Fibroblast of gingiva (primary cell): ENCODE measurements at regions not wholly inside any gene's neighbourhood (a gene's known extent, or its start where the extent isn't known, plus 50 kb on each side); places are given as distances from the start of the nearest gene placed in this dataset.
"Not testable (repeated sequence)": the region's sequence is repeated elsewhere in the genome, so short reads cannot be mapped to it uniquely, and the experiment has no call there.

Source experiments
- DNase-seq: peaks from one replicate; pipeline ENCODE4 v3.0.0-alpha.2; 2011; ENCODE audit warnings: low read depth

DNA sequence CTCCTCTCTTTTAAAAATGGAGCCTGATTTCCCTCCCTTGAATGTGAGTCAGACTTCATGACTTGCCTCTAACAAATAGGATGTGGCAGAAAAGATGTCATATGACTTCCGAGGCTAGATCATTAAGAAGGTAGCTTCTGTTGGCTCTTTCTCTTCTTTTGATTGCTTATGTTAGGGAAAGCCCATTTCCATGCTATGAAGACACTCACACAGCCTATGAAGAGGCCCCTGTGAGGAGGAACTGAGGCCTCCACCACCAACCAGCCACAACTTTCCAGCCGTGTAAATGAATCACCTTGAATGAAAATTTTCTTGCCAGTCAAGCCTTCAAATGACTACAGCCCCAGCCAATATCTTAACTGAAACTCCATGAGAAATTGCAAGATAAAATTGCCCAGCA, 413.4 kb downstream of the TMEM38B start:
- DNase-seq, result no peak

DNA sequence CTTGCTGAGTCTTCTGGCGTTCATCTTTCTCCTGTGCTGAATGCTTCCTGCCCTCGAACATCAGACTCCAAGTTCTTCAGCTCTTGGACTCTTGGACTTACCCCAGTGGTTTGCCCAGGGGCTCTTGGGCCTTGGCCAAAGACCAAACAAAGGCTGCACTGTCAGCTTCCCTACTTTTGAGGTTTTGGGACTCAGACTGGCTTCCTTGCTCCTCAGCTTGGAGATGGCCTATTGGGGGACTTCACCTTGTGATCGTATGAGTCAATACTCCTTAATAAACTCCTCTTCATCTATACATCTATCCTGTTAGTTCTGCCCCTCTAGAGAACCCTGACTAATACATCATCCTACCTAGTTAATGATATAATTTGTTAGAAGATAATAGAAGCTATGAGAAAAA, 415.4 kb downstream of the TMEM38B start:
- not testable (repeated sequence) for DNase-seq

DNA sequence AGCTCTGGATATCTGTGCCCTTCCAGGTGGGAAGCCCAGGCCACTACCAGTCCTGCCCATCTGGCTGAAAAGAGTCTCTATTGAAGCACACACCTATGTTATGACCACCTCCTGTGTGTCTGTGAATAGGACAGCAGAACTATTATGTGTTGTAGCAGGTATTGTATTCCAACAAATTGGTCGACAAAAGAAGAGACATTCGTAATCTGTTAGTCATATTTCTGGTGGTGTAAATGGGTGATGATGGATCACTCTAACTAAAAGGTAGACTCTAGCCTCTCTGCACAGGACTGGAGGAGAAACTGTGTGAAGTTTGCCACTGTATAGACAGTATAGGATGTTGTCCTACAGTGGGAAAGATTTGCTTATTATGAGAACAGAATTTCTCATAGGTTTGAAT, 416.1 kb downstream of the TMEM38B start:
- no peak for DNase-seq

DNA sequence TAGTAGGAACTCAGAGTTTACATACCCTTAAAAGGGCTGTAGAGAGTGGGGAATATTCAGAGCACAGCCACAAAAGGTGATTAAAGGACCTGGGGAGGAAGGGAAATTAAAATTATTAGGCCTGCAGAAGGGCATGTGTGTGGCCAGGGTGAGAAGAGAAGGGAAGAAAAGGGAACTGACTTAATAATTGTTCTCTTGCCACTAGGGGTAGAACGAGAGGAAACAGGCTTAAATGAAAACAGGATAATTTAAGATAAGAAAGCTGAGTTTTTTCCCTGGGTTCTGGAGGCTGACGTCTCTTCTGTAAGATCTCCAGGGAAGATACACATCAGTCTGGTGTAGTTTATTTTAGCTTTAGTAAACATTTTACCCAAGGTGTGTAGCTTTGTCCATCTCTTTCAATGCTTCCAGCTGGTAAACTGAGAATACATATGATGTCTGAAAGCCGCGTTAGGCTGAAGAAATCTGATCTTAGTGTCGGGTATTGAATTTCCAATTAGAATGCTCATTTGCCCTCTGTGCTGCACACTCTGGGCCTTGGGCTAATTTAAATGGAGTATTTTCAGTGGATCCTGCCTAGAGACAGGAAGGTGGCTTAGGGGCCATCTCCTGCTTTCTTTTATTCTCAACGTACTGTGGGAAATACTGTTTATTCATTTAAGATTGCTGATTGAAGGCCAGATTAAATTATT, 416.8 kb downstream of the TMEM38B start:
- no peak for DNase-seq

DNA sequence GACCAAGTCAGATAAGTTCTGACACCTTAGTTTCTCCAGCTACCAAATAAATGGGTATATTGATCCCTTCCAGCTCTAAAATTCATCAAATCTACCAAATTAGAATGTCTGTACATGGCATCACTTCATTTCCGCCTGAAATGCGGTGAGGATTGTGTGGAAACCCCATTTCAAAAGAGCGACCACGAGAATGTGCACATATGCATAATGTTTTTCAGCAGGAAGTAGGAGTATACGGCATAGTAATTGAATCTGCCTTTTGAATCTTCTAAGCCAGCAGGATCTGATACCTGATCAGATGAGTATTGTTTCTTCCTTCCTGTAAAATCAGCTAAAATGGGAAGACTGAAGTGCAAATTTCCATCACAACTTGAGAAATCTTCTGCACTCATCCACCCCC, 418.6 kb downstream of the TMEM38B start:
- no peak for DNase-seq

DNA sequence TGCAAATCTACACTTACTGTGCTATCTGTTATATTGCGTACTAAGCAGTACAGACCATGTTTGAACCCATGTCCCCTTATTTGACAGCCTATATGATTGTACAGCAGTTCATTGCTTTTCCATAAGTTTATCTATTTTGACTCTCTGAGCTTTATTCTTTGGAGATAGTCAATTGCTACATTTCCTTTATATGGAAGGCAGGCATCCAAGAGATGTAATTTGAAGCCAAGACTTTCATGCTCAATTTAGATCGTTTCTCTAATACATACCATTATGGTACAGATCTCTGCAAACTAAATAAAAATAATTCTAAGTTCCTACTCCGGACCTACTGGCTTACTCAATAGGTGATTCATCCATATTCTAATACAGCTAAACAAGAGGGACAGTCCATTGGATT, 424.8 kb downstream of the TMEM38B start:
- no peak for DNase-seq

DNA sequence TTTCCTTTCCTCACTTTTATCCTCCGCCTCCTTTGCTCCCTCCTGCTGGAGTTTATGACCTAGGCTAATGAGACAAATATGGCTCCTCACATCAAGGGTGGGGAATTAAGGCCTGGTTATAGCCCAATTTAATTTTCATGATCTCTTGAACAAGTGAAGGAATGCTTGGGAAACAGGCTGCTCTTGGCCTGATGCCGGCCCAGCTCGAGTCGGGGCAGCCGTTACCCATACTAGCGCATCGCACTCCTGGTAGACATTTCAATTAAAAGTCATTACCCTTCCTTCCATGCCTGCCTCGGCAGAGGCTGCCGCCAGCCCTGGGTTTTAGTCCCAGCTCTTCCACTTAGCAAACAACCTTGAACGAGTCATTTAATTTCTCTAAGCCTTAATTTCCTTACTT, 425.7 kb downstream of the TMEM38B start:
- no peak for DNase-seq

DNA sequence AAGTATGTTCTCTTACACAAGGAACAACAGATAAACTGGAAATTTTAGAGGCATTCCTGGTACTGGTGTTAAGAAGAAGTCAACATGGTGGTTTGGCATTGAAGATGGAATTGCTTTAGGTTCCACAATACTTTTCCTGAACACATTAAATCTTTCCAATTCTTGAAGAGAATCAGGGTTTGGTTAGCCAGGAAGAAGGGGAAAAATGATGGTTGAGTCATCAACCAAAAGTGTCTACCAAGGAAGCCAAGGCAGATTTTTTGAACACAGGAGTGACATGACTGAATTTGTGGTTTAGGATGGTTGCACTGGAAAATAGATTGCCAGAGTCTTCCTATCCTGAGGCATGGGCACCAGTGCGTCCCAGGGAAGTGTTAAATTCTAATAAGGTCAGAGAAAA, 433.4 kb downstream of the TMEM38B start:
- no peak for DNase-seq

DNA sequence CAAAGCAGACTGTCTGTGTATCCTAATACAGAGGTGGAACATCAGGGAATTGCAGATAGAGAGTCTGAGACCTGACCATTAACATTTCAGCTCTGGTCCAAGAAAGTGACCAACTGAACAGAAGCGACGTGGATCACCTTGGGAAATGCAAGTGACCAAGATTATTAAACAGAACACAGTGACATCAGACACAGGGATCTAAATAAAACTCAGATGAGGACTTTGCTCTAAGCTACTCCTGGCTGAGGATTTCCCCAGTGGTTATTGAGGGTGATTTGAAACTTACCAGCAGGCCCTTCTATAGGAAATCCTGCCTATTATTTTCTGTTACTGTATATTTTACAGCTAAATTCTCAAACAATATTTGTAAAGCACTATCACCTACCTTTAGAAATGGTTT, 436.0 kb downstream of the TMEM38B start:
- DNase-seq, result no peak

DNA sequence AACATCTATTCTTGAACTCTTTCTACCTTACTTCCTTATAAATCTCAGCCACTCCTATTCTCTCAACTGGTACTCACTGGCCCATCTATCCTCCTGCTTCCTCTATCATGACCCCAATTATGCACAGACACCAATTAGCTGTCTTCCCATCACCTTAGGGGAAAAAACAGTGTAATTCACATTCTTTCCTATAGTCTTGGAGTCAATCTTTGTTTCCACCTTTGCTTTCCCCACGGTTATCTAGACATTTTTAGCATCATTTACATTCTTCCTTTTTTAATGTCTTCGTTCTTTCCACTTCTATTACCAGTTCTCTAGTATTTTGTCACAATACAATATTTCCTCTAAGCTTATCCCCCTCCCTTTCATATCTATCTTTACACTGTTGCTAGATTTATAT, 449.4 kb downstream of the TMEM38B start:
- no peak for DNase-seq

DNA sequence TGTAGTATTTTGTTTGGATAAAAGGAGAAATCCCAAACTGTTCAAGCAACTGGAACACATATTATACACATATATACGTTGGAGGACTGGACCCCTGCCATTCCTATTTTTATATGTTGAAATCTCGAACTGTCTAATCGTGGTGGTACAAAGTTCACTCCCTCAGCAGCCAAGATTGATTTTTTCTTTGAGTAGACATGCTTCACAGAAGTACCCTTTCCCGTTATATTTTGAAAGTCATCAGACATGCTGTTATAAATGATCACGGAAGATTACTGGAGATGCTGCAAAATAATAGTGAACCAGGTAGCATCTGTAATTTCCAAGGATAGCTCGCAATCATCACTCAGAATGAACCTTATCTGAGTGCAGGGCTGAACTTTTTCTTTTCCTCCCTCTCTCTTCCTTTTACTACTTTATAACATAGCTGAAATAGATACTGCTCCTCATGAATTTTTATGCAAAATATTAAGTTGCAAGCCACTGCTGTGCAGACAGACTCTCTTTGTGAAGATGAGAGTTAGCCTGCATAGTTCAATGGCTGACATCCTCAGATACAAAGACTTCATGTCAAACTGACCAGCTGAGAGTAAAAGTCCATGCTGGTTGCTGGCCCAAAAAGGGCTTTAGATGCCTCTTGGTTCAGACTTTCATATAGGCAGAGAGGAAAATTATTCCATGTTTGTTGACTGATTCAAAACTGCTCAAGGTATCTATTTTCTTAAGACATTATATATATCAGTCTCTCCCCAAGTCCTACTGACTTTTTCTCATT, 451.9 kb downstream of the TMEM38B start:
- no peak for DNase-seq

DNA sequence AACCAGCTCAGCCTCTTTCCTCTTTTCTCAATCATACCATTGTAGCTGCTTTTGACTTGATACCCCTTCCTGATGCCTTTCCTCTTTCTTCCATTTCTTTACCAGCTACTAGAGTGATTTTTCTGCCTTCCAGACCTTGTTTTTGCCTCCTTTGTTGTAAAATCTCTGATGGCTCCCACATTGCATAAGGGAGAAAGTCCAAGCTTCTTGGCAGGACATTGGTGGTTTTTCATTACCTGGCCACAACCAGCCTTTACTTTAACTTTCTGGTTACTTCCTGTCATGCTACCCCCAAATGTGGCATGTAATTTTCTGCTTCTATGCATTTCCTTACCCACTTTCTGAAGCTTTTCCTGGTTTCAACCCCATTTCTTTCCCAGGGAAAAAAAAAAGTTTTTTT, 452.5 kb downstream of the TMEM38B start:
- no peak for DNase-seq

DNA sequence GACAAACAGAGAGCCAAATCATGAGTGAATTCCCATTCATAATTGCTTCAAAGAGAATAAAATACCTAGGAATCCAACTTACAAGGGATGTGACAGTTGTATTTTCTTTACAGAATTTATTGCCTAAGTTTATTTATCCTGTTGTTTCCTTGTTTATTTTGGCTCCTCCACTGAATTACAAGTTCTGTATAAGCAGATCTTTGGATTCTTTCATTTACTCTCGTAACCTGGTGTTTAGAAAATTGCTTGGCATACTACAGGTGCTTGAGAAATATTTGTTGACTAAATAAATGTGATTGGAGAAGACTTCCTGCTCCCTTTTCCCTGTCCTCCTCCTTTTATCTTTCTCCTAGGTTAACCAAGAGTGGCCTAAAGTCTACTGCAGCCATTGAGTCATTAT, 455.6 kb downstream of the TMEM38B start:
- no peak for DNase-seq

DNA sequence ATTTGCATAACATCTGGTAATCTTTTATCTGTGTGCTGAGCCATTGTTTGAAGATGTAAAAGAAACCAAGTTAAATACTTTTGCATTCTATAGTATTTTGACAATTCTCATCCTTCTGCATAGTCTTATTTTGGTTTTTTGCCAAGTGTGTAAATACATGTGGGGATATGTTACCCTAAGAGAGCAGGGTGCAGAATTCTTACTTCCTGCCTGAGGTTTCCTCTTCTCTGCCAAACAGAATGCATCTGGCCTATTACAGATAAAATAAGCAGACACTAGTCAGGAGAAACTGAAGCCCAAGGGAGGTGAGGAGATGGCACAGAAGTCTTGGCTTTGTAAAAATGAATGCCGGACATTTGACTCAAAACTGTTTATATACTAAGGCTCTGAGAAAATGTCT, 462.1 kb downstream of the TMEM38B start:
- DNase-seq, result no peak

DNA sequence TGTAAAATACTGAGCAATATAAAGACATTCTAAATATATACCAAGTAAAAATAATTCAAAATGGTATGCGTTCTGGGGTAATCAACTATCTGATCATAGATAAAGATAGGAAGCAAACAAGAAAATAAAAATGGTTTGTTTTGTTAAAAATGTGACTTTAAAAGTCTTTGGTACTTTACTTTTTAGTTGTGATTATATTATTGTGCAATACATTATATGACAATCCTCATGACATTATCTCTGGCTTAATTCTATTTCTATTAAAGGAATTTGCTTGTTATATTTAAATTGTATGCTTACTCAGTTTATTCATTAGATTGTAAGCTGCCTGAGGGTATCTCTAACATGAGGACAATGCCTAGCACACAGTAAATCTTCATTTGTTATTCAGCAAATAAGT, 477.9 kb downstream of the TMEM38B start:
- DNase-seq, result no peak

DNA sequence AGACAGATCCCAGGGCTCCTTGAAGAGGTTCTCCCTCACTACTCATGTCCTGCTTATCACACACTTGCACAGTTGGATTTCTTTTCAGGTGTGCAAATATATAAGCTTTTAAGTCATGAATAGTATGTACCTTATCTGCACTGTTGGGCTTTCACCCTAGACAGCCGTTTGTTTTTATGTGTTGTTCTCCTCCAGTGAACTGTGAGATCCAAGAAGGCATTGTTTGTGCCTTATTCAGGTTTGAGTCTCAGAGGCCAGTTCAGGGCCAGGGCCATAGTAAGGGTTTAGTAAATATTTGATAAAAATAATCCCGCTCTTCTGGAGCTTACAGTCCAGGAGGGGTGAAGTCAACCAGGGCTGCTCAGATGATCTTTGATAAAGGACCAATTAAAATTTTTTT, 480.0 kb downstream of the TMEM38B start:
- no peak for DNase-seq

DNA sequence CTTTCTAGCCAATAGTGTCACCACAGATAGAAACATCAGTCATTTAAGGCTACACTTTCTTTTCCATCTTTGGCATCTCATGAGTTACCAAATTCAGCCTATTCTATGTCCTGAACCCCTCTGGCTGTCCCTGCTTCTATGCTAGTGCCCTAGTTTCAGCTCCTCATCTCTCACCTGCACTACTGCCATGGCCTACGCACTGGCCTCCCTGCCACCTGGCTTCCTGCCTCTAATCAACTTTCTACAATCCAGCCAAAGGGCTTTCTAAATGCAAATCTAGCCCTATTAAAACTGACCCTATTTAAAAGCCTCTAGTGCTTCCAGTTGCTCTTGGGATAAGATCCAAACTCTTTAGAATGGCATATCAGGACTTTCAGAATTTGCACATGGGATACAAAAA, 482.9 kb downstream of the TMEM38B start:
- DNase-seq, result no peak

DNA sequence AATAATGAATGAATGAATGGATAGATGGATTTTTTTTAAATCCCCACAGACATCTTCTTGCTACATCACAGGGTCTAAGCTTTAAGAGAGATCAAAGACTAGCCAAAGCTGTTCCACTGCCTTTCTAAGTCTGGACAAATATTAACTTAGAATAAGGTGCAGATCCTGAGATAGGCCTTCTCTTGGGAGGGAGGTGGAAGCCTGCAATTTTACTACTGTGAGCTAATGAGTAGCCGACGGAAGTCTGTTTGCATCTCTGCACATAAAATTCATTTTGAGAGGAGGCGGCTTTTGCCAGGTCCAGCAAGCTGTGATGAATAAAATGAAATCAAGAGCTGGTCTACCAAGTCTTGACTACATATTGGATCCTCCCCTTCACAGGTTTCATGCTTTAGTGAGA, 484.9 kb downstream of the TMEM38B start:
- no peak for DNase-seq

DNA sequence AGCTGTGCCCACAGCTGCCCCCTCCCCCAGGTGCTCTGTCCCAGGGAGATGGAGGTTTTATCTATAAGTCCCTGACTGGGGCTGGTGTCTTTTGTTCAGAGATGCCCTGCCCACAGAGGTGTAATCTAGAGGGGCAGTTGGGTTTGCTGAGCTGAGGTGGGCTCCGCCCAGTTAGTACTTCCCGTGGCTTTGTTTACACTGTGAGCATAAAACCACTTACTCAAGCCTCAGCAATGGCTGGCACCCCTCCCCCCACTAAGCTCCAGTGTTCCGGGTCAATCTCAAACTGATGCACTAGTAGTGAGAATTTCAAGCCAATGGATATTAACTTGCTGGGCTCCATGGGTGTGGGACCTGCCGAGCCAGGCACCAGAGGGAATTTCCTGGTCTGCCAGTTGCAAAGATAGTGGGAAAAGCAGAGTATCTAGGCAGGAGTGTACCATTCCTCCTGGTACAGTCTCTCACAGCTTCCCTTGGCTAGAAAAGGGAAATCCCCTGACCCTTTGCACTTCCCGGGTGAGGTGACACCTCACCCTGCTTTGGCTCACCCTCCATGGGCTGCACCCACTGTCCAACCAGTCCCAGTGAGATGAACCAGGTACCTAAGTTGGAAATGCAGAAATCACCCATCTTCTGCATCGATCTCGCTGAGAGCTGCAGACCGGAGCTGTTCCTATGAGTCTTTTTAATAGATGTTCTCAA, 509.6 kb downstream of the TMEM38B start:
- DNase-seq, result not testable (repeated sequence)

DNA sequence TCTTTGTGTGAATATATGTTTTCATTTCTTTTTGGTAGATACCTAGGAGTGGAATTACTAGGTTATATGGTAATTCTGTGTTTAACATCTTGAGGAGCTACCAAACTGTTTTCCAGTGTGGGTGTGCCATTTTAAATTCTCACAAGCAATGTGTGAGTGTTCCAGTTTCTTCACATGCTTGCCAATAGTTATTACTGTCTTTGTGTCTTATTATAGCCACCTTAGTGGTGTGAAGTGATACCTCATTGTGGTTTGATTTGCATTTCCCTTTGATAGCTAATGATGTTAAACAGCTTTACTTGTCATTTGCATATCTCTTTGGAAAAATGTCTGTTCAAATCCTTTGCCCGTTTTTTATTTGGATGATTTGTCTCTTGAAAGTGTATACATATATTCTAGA, 513.0 kb downstream of the TMEM38B start:
- DNase-seq, result no peak

DNA sequence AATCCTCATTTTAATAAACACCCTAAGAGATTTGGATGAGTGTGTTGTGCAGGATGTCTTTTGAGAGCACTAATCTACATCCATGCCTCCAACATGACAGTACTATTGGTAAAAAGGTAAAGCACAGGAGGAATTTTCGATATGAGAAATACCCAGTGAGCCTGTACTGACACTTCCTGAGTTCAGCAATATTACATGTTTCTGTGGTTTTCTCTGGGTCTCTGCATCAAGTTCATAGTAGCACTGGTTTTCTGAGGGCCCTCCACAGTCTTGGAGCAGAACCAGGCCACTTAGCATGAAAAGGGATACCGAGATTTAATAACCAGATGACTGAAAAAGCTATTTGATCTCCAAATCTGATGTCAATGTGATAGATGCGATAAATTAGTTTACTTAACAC, 524.1 kb downstream of the TMEM38B start:
- DNase-seq, result no peak

DNA sequence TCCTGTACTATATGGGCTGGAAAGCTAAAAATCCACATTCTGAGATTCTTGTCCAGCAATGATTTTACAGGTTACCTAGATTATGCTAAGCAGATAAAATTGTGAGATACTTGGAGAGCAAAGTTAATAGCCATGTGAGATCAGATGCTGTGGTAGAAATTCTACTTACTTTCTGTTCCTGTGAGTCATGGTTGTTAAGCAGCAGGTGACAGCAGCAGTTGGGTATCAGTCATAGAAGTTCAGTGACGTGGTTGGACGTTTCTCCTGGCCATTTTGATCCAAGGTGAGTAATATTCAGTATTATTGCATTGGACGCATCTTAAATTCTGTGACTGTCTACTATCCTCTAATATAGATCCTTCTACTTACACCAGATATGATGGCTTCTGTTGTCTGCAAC, 524.5 kb downstream of the TMEM38B start:
- no peak for DNase-seq

DNA sequence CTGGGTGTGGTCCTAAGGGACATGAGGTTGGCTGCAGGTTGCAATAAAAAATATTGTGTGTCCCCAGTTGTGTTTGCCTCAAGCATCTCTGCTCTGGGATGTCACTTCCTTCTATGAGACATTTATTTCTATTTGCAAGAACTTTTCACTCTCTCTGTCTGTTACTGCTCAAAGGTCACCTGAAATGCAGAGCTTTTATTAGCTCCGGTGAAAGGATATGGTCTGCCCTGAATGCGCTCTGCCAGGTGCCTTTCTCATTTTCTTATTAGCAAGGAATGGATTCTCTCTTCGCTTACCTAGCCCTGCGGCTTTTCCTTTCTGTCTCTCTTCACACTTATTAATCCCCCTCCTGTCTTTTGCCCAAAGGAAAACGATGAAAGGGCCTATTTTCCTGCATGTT, 526.1 kb downstream of the TMEM38B start:
- DNase-seq, result no peak
